ENCODE measurements at regions not wholly inside any gene's neighbourhood (a gene's known extent, or its start where the extent isn't known, plus 50 kb on each side); places are given as distances from the start of the nearest gene placed in this dataset.

- no peak for DNase-seq (ENCODE audit: low read depth, low spot score)
These were observed 53.8 kb upstream of the JMY start for GRCh38 chr5:79182141-79182540.

GRCh38 chr5:79183011-79183410, 52.9 kb upstream of the JMY start:
- peak; percentile 26 for DNase-seq (ENCODE audit: low read depth, low spot score)
- H3K27ac ChIP-seq: peak overlapping the region; percentile 71

More at GRCh38 chr5:79182141-79182540, 53.8 kb upstream of the JMY start:
- H3K27ac ChIP-seq: peak overlapping the region; percentile 71

GRCh38 chr5:79183617-79184016, 52.3 kb upstream of the JMY start:
- peak overlapping the region; percentile 71 for H3K27ac ChIP-seq
- peak; percentile 49 for DNase-seq (ENCODE audit: low read depth, low spot score)

- H3K27ac ChIP-seq: no peak overlapping the region
- DNase-seq (ENCODE audit: low read depth, low spot score): no peak
These were observed 49.9 kb upstream of the JMY start for GRCh38 chr5:79186021-79186420.
